Posterior cingulate gyrus (tissue), 11 donors: ENCODE measurements at regions not wholly inside any gene's neighbourhood (a gene's known extent, or its start where the extent isn't known, plus 50 kb on each side); places are given as distances from the start of the nearest gene placed in this dataset.

Experiments used
- DNase-seq, 10 donors: peaks; one replicate each; pipeline versions ENCODE4 v3.0.0 to v3.0.0-alpha.2; 2020 to 2021; ENCODE audit warnings: mixed read lengths in 3 of 10
- intact Hi-C: fragments of 100-400 bp; cut with DNase I; formaldehyde crosslinking; loops from one replicate; pipeline ENCODE4 v1.15.1; 2023

- intact Hi-C loops = loop anchor here (5.0 to 10.0 kb wide), 4 partner anchors 134 to 664 kb away; no protein-coding TSS in a partner anchor
- DNase-seq = no peak
Measured at GRCh38 chr3:117528688-117529087, 819.1 kb downstream of the TUSC7 start.

GRCh38 chr3:117531078-117531767, 821.6 kb downstream of the TUSC7 start:
- intact Hi-C loops = no loop called here
- DNase-seq = peak in 1 of 10 donors; percentile 10

- intact Hi-C loops = no loop called here
- DNase-seq = peak in 2 of 10 donors; percentile 4 to 16
Measured at GRCh38 chr3:117532268-117532667, 822.7 kb downstream of the TUSC7 start.

GRCh38 chr3:117534138-117534537, 824.6 kb downstream of the TUSC7 start:
- intact Hi-C loops = no loop called here

GRCh38 chr3:117536006-117536405, 826.4 kb downstream of the TUSC7 start:
- DNase-seq = no peak
- intact Hi-C loops = no loop called here

More at GRCh38 chr3:117534138-117534537, 824.6 kb downstream of the TUSC7 start:
- DNase-seq = no peak

- no peak for DNase-seq
- intact Hi-C loops = no loop called here
Measured at GRCh38 chr3:117537949-117538348, 828.4 kb downstream of the TUSC7 start.

- no peak for DNase-seq
- intact Hi-C loops = no loop called here
Measured at GRCh38 chr3:117539729-117540128, 830.1 kb downstream of the TUSC7 start.

GRCh38 chr3:117540597-117540996, 831.0 kb downstream of the TUSC7 start:
- no peak for DNase-seq
- intact Hi-C loops = no loop called here

GRCh38 chr3:117541721-117542120, 832.1 kb downstream of the TUSC7 start:
- no peak for DNase-seq
- intact Hi-C loops = no loop called here

GRCh38 chr3:117543521-117543920, 833.9 kb downstream of the TUSC7 start:
- no peak for DNase-seq
- intact Hi-C loops = no loop called here

- DNase-seq = no peak
- intact Hi-C loops = loop anchor here (5.0 kb wide), 1 partner anchor 452 kb away; no protein-coding TSS in a partner anchor
Measured at GRCh38 chr3:117545484-117545883, 835.9 kb downstream of the TUSC7 start.

- intact Hi-C loops = loop anchor here (5.0 kb wide), 1 partner anchor 449 kb away; no protein-coding TSS in a partner anchor
- no peak for DNase-seq
Measured at GRCh38 chr3:117547956-117548550, 838.5 kb downstream of the TUSC7 start.

GRCh38 chr3:117548600-117548999, 839.0 kb downstream of the TUSC7 start:
- DNase-seq = no peak

GRCh38 chr3:117549716-117550115, 840.1 kb downstream of the TUSC7 start:
- intact Hi-C loops = loop anchor here (5.0 kb wide), 1 partner anchor 448 kb away; no protein-coding TSS in a partner anchor
- no peak for DNase-seq

More at GRCh38 chr3:117548600-117548999, 839.0 kb downstream of the TUSC7 start:
- intact Hi-C loops = loop anchor here (5.0 kb wide), 1 partner anchor 449 kb away; no protein-coding TSS in a partner anchor

- intact Hi-C loops = no loop called here
- DNase-seq = no peak
Measured at GRCh38 chr3:117550766-117551165, 841.2 kb downstream of the TUSC7 start.

- no peak for DNase-seq
- intact Hi-C loops = no loop called here
Measured at GRCh38 chr3:117553461-117553860, 843.9 kb downstream of the TUSC7 start.

- intact Hi-C loops = no loop called here
- no peak for DNase-seq
Measured at GRCh38 chr3:117556646-117557407, 847.2 kb downstream of the TUSC7 start.

- intact Hi-C loops = no loop called here
- no peak for DNase-seq
Measured at GRCh38 chr3:117557464-117558090, 848.0 kb downstream of the TUSC7 start.

- intact Hi-C loops = no loop called here
Measured at GRCh38 chr3:117558681-117559080, 849.1 kb downstream of the TUSC7 start.

GRCh38 chr3:117562000-117562399, 852.4 kb downstream of the TUSC7 start:
- DNase-seq = no peak
- intact Hi-C loops = no loop called here

More at GRCh38 chr3:117558681-117559080, 849.1 kb downstream of the TUSC7 start:
- no peak for DNase-seq

- DNase-seq = no peak
- intact Hi-C loops = no loop called here
Measured at GRCh38 chr3:117563063-117563462, 853.5 kb downstream of the TUSC7 start.
